ENCODE measurements at regions not wholly inside any gene's neighbourhood (a gene's known extent, or its start where the extent isn't known, plus 50 kb on each side); places are given as distances from the start of the nearest gene placed in this dataset.

- Histone ChIP-seq H3K36me3 (no peaks in the 10 kb centered on the region), H3K9me3 (no peaks in the 10 kb centered on the region), H3K27me3 (no peaks in the 10 kb centered on the region), H3K4me3 (no peak overlapping the region), H3K4me1 (no peaks in the 10 kb centered on the region), H3K27ac (no peak overlapping the region)
- intact Hi-C loops (cut with DNase I): no loop called here
- DNase-seq: no peak
- no peak for TF ChIP-seq CTCF (IDR thresholded peaks at IDR 0.05)
- peak; percentile 58 for ATAC-seq
These were observed 54.1 kb upstream of the BDNF start for GRCh38 chr11:27754035-27755017.

Data from left lung (tissue), 4 donors.